SK-N-SH (cell line): ENCODE measurements at regions not wholly inside any gene's neighbourhood (a gene's known extent, or its start where the extent isn't known, plus 50 kb on each side); places are given as distances from the start of the nearest gene placed in this dataset.

Experiments used
- CTCF ChIA-PET: fragments of 300-600, 350-600 bp; formaldehyde crosslinking; extraction: SDS; loops from one replicate; lab custom pipeline; 2021; lab: Yijun Ruan, JAX
- POLR2A ChIA-PET: fragments of 350-600 bp; sonication (Branson Sonifier 250); formaldehyde crosslinking; extraction: SDS; loops from one replicate; lab custom pipeline; 2020; ENCODE audit warnings: antibody characterized with exemption, inconsistent platforms; lab: Yijun Ruan, JAX
- DNase-seq: peaks from one replicate; pipeline ENCODE4 v3.0.0; 2012
- H2AFZ ChIP-seq: fragments of 200-600 bp; sonication (generic); 2 replicates; pipeline ENCODE4 v1.8.1; 2016; ENCODE audit warnings: antibody characterized with exemption, mild to moderate bottlenecking, low read depth
- H3F3A ChIP-seq: fragments of 200-600 bp; sonication (generic); replicated peaks from 2 replicates; pipeline ENCODE3; 2016; ENCODE audit warnings: antibody characterized with exemption, mild to moderate bottlenecking; ENCODE audit not compliant: insufficient read depth
- H3K27ac ChIP-seq, 2 experiments: fragments of 200-500 bp in 1 of 2; fragments of 200-600 bp in 1 of 2; sonication (Bioruptor generic) in 1 of 2; sonication (generic), shearing (Covaris generic) in 1 of 2; 2 replicates each; pipeline versions ENCODE4 v1.5.1 to v1.6.1; 2014 to 2016; ENCODE audit warnings: low read depth in 2 of 2, inconsistent platforms in 1 of 2, low read length in 1 of 2, mild to moderate bottlenecking in 1 of 2, mixed read lengths in 1 of 2
- H3K27me3 ChIP-seq: fragments of 200-600 bp; sonication (generic), shearing (Covaris generic); 2 replicates; pipeline ENCODE4 v1.6.1; 2016; ENCODE audit warnings: mixed run types; ENCODE audit not compliant: insufficient read depth
- H3K36me3 ChIP-seq, 2 experiments: fragments of 200-500 bp in 1 of 2; fragments of 200-600 bp in 1 of 2; sonication (Bioruptor generic) in 1 of 2; sonication (generic) in 1 of 2; replicated peaks in 1 of 2; 2 replicates each; pipeline versions ENCODE3 to v1.5.1; 2014 to 2016; ENCODE audit warnings: low read length in 1 of 2, mild to moderate bottlenecking in 1 of 2; ENCODE audit not compliant: insufficient read depth in 2 of 2, control insufficient read depth in 1 of 2
- H3K4me1 ChIP-seq, 2 experiments: fragments of 200-500 bp in 1 of 2; fragments of 200-600 bp in 1 of 2; sonication (Bioruptor generic) in 1 of 2; sonication (generic), shearing (Covaris generic) in 1 of 2; 2 replicates each; pipeline versions ENCODE4 v1.5.1 to v1.6.1; 2014 to 2016; ENCODE audit warnings: low read depth in 1 of 2, low read length in 1 of 2, mixed run types in 1 of 2; ENCODE audit not compliant: insufficient read depth in 2 of 2, control insufficient read depth in 1 of 2
- H3K4me2 ChIP-seq: fragments of 200-600 bp; sonication (generic), shearing (Covaris generic); 2 replicates; pipeline ENCODE4 v1.6.1; 2017; ENCODE audit warnings: mixed run types
- H3K4me3 ChIP-seq, 2 experiments: fragments of 200-500 bp in 1 of 2; fragments of 200-600 bp in 1 of 2; sonication (Bioruptor generic) in 1 of 2; sonication (generic), shearing (Covaris generic) in 1 of 2; 2 replicates each; pipeline versions ENCODE4 v1.5.1 to v1.8.1; 2014 to 2016; ENCODE audit warnings: low read depth in 2 of 2, inconsistent platforms in 1 of 2, low read length in 1 of 2, mild to moderate bottlenecking in 1 of 2, mixed read lengths in 1 of 2, moderate library complexity in 1 of 2
- H3K79me2 ChIP-seq: fragments of 200-600 bp; sonication (generic); 2 replicates; pipeline ENCODE4 v1.8.1; 2017; ENCODE audit warnings: mild to moderate bottlenecking; ENCODE audit not compliant: insufficient read depth
- H3K9ac ChIP-seq: fragments of 200-600 bp; sonication (generic); 2 replicates; pipeline ENCODE4 v1.6.1; 2017; ENCODE audit warnings: mixed run types
- H3K9me2 ChIP-seq: fragments of 200-600 bp; sonication (generic); 2 replicates; pipeline ENCODE4 v1.6.1; 2017; ENCODE audit warnings: mixed run types
- H3K9me3 ChIP-seq: fragments of 200-600 bp; sonication (generic); 2 replicates; pipeline ENCODE4 v1.6.1; 2017; ENCODE audit warnings: mixed run types, mild to moderate bottlenecking, moderate library complexity
- H4K20me1 ChIP-seq: fragments of 200-600 bp; sonication (generic); 2 replicates; pipeline ENCODE4 v1.6.1; 2017; ENCODE audit warnings: mild to moderate bottlenecking, mixed run types; ENCODE audit not compliant: insufficient read depth
- CHD2 ChIP-seq: fragments of 150-350 bp; IDR thresholded peaks from 2 replicates; pipeline ENCODE4 v1.6.1; 2018; ENCODE audit warnings: low read length; ENCODE audit not compliant: partially characterized antibody
- FOSL2 ChIP-seq: IDR thresholded peaks from 2 replicates; pipeline ENCODE4 v1.4.0; 2012; ENCODE audit warnings: low read depth, mild to moderate bottlenecking, moderate library complexity, borderline replicate concordance
- FOXM1 ChIP-seq: IDR thresholded peaks from 2 replicates; pipeline ENCODE4 v1.4.0; 2012; ENCODE audit warnings: low read depth, mild to moderate bottlenecking
- GABPA ChIP-seq: IDR thresholded peaks from 2 replicates; pipeline ENCODE4 v1.4.0; 2012; ENCODE audit warnings: low read depth, mild to moderate bottlenecking
- GATA2 ChIP-seq: sonication (generic); formaldehyde crosslinking; IDR thresholded peaks from 2 replicates; pipeline ENCODE4 v1.5.0; 2020; ENCODE audit warnings: mild to moderate bottlenecking, missing genetic modification reagents
- MEF2A ChIP-seq: IDR thresholded peaks from 2 replicates; pipeline ENCODE4 v1.4.0; 2012; ENCODE audit warnings: low read depth, borderline replicate concordance
- MXI1 ChIP-seq: IDR thresholded peaks from 2 replicates; pipeline ENCODE4 v1.6.1; 2012; ENCODE audit warnings: mild to moderate bottlenecking, low read depth, low read length, improper control_type of control experiment
- NFIC ChIP-seq: IDR thresholded peaks from 2 replicates; pipeline ENCODE4 v1.4.0; 2012; ENCODE audit warnings: borderline replicate concordance
- POLR2AphosphoS5 ChIP-seq: IDR thresholded peaks from 2 replicates; pipeline ENCODE4 v1.6.1; 2012; ENCODE audit warnings: low read depth, low read length
- RAD21 ChIP-seq: IDR thresholded peaks from 2 replicates; pipeline ENCODE4 v1.6.1; 2012; ENCODE audit warnings: mild to moderate bottlenecking, low read length
- RCOR1 ChIP-seq: fragments of 150-350 bp; IDR thresholded peaks from 2 replicates; pipeline ENCODE4 v1.6.1; 2017; ENCODE audit warnings: antibody characterized with exemption, low read length
- RXRA ChIP-seq: IDR thresholded peaks from 2 replicates; pipeline ENCODE4 v1.4.0; 2012; ENCODE audit warnings: low read depth, mild to moderate bottlenecking, borderline replicate concordance
- SIN3A ChIP-seq: IDR thresholded peaks from 2 replicates; pipeline ENCODE4 v1.6.1; 2012; ENCODE audit warnings: low read depth, mild to moderate bottlenecking, low read length, moderate library complexity, borderline replicate concordance
- TEAD4 ChIP-seq: IDR thresholded peaks from 2 replicates; pipeline ENCODE4 v1.4.0; 2012; ENCODE audit warnings: mild to moderate bottlenecking, borderline replicate concordance; ENCODE audit not compliant: insufficient read depth
- YY1 ChIP-seq: IDR thresholded peaks from 2 replicates; pipeline ENCODE4 v1.4.0; 2012; ENCODE audit warnings: low read depth, mild to moderate bottlenecking
- WGBS: methylation state at CpG from one replicate; pipeline ENCODE4 v1.1.6; 2017; ENCODE audit warnings: low lambda C conversion rate; 5-methylcytosine and 5-hydroxymethylcytosine counted together
- TF ChIP-seq, protein P1 (sequence below): IDR thresholded peaks from 2 replicates; pipeline ENCODE4 v1.4.0; 2012; ENCODE audit warnings: low read depth, borderline replicate concordance
- TF ChIP-seq, protein P2 (sequence below): IDR thresholded peaks from 2 replicates; pipeline ENCODE4 v1.4.0; 2012; ENCODE audit warnings: low read depth
- TF ChIP-seq, protein P3 (sequence below): fragments of 200-600 bp; sonication (generic); IDR thresholded peaks from 2 replicates; pipeline ENCODE4 v1.6.1; 2017; ENCODE audit warnings: antibody characterized with exemption, mild to moderate bottlenecking, moderate library complexity
- TF ChIP-seq, protein P4 (sequence below): fragments of 150-350 bp; IDR thresholded peaks from 2 replicates; pipeline ENCODE4 v1.6.1; 2017; ENCODE audit warnings: antibody characterized with exemption, low read length, low read depth, borderline replicate concordance
- TF ChIP-seq, protein P5 (sequence below): IDR thresholded peaks from 2 replicates; pipeline ENCODE4; 2012

DNA sequence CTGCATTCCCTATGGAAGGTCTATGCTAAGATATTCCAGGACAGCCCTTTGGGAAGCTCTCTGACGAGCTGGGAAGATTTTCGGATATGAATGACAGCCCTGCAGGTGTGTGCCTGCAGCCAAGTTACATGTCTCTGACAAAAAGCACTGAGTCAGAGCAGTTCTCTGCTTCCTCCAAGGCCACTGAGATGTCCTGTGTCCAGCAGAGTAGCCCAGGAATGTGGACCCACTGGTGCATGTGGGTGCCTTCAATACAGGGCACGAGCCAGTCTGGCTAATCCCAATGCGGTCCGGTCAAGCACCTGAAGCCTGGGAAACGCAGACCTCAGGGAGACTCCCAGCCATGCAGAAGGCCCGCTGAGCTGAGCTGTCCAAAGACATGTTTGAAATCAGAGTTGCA lies 565.7 kb downstream of the TCERG1L start:
- Histone ChIP-seq H3K9ac (no peak overlapping the region), H3K9me2 (no peaks in the 10 kb centered on the region), H3K27ac (no peak overlapping the region), H3K9me3 (no peaks in the 10 kb centered on the region), H3K4me2 (no peak overlapping the region), H3K36me3 (no peaks in the 10 kb centered on the region), H3K27me3 (no peaks in the 10 kb centered on the region), H3F3A (no peaks in the 10 kb centered on the region), H2AFZ (no peak overlapping the region), H3K4me3 (no peak overlapping the region), H3K4me1 (peaks cover 0 to 16% of the 10 kb centered on the region in 2 experiments; a peak in 2 of 4 replicates), H3K79me2 (no peaks in the 10 kb centered on the region), H4K20me1 (no peaks in the 10 kb centered on the region)
- ChIA-PET CTCF (no interaction called here), POLR2A (no interaction called here)
- DNase-seq = no peak
- WGBS = 21% methylated on average over 4 of the region's 7 CpGs
- TF ChIP-seq GABPA = no peak
- TF ChIP-seq GATA2 (CRISPR knock-in tag) = no peak
- no peak for TF ChIP-seq NFIC
- no peak for TF ChIP-seq SIN3A
- no peak for TF ChIP-seq FOXM1
- TF ChIP-seq, protein P1, sequence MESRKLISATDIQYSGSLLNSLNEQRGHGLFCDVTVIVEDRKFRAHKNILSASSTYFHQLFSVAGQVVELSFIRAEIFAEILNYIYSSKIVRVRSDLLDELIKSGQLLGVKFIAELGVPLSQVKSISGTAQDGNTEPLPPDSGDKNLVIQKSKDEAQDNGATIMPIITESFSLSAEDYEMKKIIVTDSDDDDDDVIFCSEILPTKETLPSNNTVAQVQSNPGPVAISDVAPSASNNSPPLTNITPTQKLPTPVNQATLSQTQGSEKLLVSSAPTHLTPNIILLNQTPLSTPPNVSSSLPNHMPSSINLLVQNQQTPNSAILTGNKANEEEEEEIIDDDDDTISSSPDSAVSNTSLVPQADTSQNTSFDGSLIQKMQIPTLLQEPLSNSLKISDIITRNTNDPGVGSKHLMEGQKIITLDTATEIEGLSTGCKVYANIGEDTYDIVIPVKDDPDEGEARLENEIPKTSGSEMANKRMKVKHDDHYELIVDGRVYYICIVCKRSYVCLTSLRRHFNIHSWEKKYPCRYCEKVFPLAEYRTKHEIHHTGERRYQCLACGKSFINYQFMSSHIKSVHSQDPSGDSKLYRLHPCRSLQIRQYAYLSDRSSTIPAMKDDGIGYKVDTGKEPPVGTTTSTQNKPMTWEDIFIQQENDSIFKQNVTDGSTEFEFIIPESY = no peak
- TF ChIP-seq, protein P2, sequence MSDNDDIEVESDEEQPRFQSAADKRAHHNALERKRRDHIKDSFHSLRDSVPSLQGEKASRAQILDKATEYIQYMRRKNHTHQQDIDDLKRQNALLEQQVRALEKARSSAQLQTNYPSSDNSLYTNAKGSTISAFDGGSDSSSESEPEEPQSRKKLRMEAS = no peak
- TF ChIP-seq MXI1 = no peak
- TF ChIP-seq YY1 = no peak
- TF ChIP-seq MEF2A = no peak
- TF ChIP-seq, protein P3, sequence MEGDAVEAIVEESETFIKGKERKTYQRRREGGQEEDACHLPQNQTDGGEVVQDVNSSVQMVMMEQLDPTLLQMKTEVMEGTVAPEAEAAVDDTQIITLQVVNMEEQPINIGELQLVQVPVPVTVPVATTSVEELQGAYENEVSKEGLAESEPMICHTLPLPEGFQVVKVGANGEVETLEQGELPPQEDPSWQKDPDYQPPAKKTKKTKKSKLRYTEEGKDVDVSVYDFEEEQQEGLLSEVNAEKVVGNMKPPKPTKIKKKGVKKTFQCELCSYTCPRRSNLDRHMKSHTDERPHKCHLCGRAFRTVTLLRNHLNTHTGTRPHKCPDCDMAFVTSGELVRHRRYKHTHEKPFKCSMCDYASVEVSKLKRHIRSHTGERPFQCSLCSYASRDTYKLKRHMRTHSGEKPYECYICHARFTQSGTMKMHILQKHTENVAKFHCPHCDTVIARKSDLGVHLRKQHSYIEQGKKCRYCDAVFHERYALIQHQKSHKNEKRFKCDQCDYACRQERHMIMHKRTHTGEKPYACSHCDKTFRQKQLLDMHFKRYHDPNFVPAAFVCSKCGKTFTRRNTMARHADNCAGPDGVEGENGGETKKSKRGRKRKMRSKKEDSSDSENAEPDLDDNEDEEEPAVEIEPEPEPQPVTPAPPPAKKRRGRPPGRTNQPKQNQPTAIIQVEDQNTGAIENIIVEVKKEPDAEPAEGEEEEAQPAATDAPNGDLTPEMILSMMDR = no peak
- TF ChIP-seq POLR2AphosphoS5 = no peak
- TF ChIP-seq, protein P4, sequence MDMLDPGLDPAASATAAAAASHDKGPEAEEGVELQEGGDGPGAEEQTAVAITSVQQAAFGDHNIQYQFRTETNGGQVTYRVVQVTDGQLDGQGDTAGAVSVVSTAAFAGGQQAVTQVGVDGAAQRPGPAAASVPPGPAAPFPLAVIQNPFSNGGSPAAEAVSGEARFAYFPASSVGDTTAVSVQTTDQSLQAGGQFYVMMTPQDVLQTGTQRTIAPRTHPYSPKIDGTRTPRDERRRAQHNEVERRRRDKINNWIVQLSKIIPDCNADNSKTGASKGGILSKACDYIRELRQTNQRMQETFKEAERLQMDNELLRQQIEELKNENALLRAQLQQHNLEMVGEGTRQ = no peak
- TF ChIP-seq RAD21 = no peak
- TF ChIP-seq, protein P5, sequence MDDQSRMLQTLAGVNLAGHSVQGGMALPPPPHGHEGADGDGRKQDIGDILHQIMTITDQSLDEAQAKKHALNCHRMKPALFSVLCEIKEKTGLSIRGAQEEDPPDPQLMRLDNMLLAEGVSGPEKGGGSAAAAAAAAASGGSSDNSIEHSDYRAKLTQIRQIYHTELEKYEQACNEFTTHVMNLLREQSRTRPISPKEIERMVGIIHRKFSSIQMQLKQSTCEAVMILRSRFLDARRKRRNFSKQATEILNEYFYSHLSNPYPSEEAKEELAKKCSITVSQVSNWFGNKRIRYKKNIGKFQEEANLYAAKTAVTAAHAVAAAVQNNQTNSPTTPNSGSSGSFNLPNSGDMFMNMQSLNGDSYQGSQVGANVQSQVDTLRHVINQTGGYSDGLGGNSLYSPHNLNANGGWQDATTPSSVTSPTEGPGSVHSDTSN = no peak
- TF ChIP-seq TEAD4 = no peak
- TF ChIP-seq RXRA = no peak
- TF ChIP-seq FOSL2 = no peak
- TF ChIP-seq RCOR1 = no peak
- no peak for TF ChIP-seq CHD2
